ENCODE measurements at regions not wholly inside any gene's neighbourhood (a gene's known extent, or its start where the extent isn't known, plus 50 kb on each side); places are given as distances from the start of the nearest gene placed in this dataset.

DNA sequence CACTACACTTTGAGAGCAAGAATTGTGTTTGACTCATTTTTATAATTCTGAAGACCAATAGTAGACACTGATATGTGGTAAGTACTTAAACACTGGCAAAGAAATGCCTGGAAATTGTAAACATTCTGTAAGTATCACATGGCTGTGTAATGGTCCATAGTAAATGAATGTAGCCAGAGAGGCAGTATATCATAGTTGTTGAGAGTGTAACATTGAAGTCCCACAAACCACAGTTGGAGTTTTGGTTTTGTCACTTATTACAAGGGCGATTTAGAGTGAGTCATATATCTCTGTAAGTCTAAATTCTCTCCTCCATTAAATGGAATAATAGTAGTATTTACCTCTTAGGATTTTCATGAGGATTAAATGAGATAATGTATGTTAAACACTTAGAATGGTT, 181.1 kb upstream of the MEF2C start:
- no peaks in the 10 kb centered on the region for H3K27me3 ChIP-seq (ENCODE audit: insufficient read depth, low read depth, low read length)
- H2AFZ ChIP-seq (ENCODE audit: low read depth, low read length) = no peak overlapping the region
- no peaks in the 10 kb centered on the region for H3K9me3 ChIP-seq (ENCODE audit: low read length)
- H3K9ac ChIP-seq (ENCODE audit: low read length) = no peak overlapping the region
- no peak overlapping the region for H3K27ac ChIP-seq (ENCODE audit: low read length)
- H3F3A ChIP-seq (ENCODE audit: insufficient read depth, low read length, poor library complexity, severe bottlenecking) = no peaks in the 10 kb centered on the region
- no peaks in the 10 kb centered on the region for H3K9me2 ChIP-seq (ENCODE audit: insufficient read depth, low read length)
- no peaks in the 10 kb centered on the region for H3K36me3 ChIP-seq (ENCODE audit: insufficient read depth, low read length)
- no peak overlapping the region for H3K4me3 ChIP-seq (ENCODE audit: low read length)
- H3K79me2 ChIP-seq (replicated peaks; ENCODE audit: insufficient read depth, low read length) = no peaks in the 10 kb centered on the region
- H4K20me1 ChIP-seq (ENCODE audit: insufficient read depth) = no peaks in the 10 kb centered on the region
- no peak overlapping the region for H3K4me2 ChIP-seq (ENCODE audit: low read length)
- TF ChIP-seq MXI1 (conservative IDR thresholded peaks at IDR 0.05; ENCODE audit: poor library complexity, severe bottlenecking) (no peak), POLR2AphosphoS5 (IDR thresholded peaks at IDR 0.05) (no peak), SMC3 (conservative IDR thresholded peaks at IDR 0.05; ENCODE audit: poor library complexity) (no peak), RAD21 (conservative IDR thresholded peaks at IDR 0.05) (no peak), TAF1 (IDR thresholded peaks at IDR 0.05; ENCODE audit: low read depth) (no peak), EZH2 (IDR thresholded peaks at IDR 0.05; ENCODE audit: borderline replicate concordance, insufficient read depth, low read length, poor library complexity, severe bottlenecking) (no peak)
- TF ChIP-seq, protein P1, sequence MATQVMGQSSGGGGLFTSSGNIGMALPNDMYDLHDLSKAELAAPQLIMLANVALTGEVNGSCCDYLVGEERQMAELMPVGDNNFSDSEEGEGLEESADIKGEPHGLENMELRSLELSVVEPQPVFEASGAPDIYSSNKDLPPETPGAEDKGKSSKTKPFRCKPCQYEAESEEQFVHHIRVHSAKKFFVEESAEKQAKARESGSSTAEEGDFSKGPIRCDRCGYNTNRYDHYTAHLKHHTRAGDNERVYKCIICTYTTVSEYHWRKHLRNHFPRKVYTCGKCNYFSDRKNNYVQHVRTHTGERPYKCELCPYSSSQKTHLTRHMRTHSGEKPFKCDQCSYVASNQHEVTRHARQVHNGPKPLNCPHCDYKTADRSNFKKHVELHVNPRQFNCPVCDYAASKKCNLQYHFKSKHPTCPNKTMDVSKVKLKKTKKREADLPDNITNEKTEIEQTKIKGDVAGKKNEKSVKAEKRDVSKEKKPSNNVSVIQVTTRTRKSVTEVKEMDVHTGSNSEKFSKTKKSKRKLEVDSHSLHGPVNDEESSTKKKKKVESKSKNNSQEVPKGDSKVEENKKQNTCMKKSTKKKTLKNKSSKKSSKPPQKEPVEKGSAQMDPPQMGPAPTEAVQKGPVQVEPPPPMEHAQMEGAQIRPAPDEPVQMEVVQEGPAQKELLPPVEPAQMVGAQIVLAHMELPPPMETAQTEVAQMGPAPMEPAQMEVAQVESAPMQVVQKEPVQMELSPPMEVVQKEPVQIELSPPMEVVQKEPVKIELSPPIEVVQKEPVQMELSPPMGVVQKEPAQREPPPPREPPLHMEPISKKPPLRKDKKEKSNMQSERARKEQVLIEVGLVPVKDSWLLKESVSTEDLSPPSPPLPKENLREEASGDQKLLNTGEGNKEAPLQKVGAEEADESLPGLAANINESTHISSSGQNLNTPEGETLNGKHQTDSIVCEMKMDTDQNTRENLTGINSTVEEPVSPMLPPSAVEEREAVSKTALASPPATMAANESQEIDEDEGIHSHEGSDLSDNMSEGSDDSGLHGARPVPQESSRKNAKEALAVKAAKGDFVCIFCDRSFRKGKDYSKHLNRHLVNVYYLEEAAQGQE (IDR thresholded peaks at IDR 0.05; ENCODE audit: borderline replicate concordance) = no peak

GRCh38 chr5:89060768-89061167, 177.8 kb upstream of the MEF2C start:
- H3K27me3 ChIP-seq (ENCODE audit: insufficient read depth, low read depth, low read length) = no peaks in the 10 kb centered on the region
- TF ChIP-seq, protein P1 (IDR thresholded peaks at IDR 0.05; ENCODE audit: borderline replicate concordance) = no peak
- no peak for TF ChIP-seq CTCF (IDR thresholded peaks at IDR 0.05; ENCODE audit: poor library complexity, severe bottlenecking)
- TF ChIP-seq RAD21 (conservative IDR thresholded peaks at IDR 0.05) = no peak
- TF ChIP-seq TAF1 (IDR thresholded peaks at IDR 0.05; ENCODE audit: low read depth) = no peak
- no peak for TF ChIP-seq MXI1 (conservative IDR thresholded peaks at IDR 0.05; ENCODE audit: poor library complexity, severe bottlenecking)
- TF ChIP-seq EZH2 (IDR thresholded peaks at IDR 0.05; ENCODE audit: borderline replicate concordance, insufficient read depth, low read length, poor library complexity, severe bottlenecking) = no peak
- TF ChIP-seq EP300 (conservative IDR thresholded peaks at IDR 0.05; ENCODE audit: poor library complexity, severe bottlenecking) = no peak
- TF ChIP-seq POLR2AphosphoS5 (IDR thresholded peaks at IDR 0.05) = no peak
- H3K27ac ChIP-seq (ENCODE audit: low read length) = no peak overlapping the region
- no peak overlapping the region for H2AFZ ChIP-seq (ENCODE audit: low read depth, low read length)
- no peaks in the 10 kb centered on the region for H3F3A ChIP-seq (ENCODE audit: insufficient read depth, low read length, poor library complexity, severe bottlenecking)
- no peak overlapping the region for H3K9ac ChIP-seq (ENCODE audit: low read length)
- no peaks in the 10 kb centered on the region for H3K9me3 ChIP-seq (ENCODE audit: low read length)
- no peak overlapping the region for H3K4me2 ChIP-seq (ENCODE audit: low read length)
- no peaks in the 10 kb centered on the region for H3K36me3 ChIP-seq (ENCODE audit: insufficient read depth, low read length)
- no peaks in the 10 kb centered on the region for H3K9me2 ChIP-seq (ENCODE audit: insufficient read depth, low read length)
- no peaks in the 10 kb centered on the region for H4K20me1 ChIP-seq (ENCODE audit: insufficient read depth)
- H3K4me3 ChIP-seq (ENCODE audit: low read length) = no peak overlapping the region
- H3K79me2 ChIP-seq (replicated peaks; ENCODE audit: insufficient read depth, low read length) = no peaks in the 10 kb centered on the region

All from neural cell (in vitro differentiated cells).